ENCODE measurements at regions not wholly inside any gene's neighbourhood (a gene's known extent, or its start where the extent isn't known, plus 50 kb on each side); places are given as distances from the start of the nearest gene placed in this dataset.

DNA sequence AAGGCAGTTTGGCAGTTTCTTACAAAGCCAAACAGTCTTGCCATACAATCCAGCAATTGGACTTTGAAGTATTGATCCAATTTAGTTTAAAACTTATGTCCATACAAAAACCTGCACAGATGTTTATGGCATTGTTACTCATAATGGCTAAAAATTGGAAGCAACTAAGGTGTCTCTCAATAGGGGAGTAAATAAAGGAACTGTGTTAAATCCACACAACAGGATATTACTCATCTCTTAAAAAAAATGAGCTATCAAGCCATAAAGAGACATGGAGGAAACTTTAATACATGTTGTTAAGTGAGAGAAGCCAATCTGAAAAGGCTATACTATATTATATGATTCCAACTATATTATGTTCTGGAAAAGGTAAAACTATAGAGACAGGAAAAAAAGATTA is 313.6 kb upstream of the CD180 start:
- TF ChIP-seq POLR2A (IDR thresholded peaks at IDR 0.05; ENCODE audit: low read depth, low read length) (no peak), POLR2AphosphoS5 (IDR thresholded peaks at IDR 0.05; ENCODE audit: low read depth, low read length) (no peak), TAF1 (IDR thresholded peaks at IDR 0.05; ENCODE audit: borderline replicate concordance, low read depth, low read length) (no peak)
